Endothelial cell of umbilical vein (primary cell): ENCODE measurements at regions not wholly inside any gene's neighbourhood (a gene's known extent, or its start where the extent isn't known, plus 50 kb on each side); places are given as distances from the start of the nearest gene placed in this dataset.

Experiments used
- BruUV-seq: library from RNA; stranded (reverse); fragments of 400-500 nt; replicated peaks from 2 replicates; lab custom pipeline; 2021; lab: Mats Ljungman, UMichigan
- CTCF ChIA-PET: fragments of 300-600, 350-600 bp; sonication (Branson Sonifier 250); formaldehyde crosslinking; loops from one replicate; lab custom pipeline; 2021; ENCODE audit warnings: antibody characterized with exemption, inconsistent platforms; lab: Charles Lee
- POLR2A ChIA-PET: fragments of 300-600, 350-600 bp; sonication (Branson Sonifier 250); formaldehyde crosslinking; loops from one replicate; lab custom pipeline; 2021; ENCODE audit warnings: antibody characterized with exemption, inconsistent platforms; lab: Charles Lee
- DNase-seq: peaks from one replicate; pipeline ENCODE4 v3.0.0-alpha.2; 2011; ENCODE audit warnings: low read depth, low spot score
- FAIRE-seq: peaks from 2 replicates; lab custom pipeline; 2011; peaks lifted over from hg19 to GRCh38; lab: Jason Lieb, UNC
- H2AFZ ChIP-seq: 2 replicates; pipeline ENCODE4 v1.6.0; 2012; ENCODE audit warnings: low read depth, low read length, control low read depth, inconsistent platforms
- H3K27ac ChIP-seq: 2 replicates; pipeline ENCODE4 v1.5.1; 2011; ENCODE audit warnings: low read depth, mild to moderate bottlenecking, control low read depth, low read length, moderate library complexity; ENCODE audit not compliant: insufficient read depth
- H3K27me3 ChIP-seq, 2 experiments: 2 replicates each; pipeline versions ENCODE4 v1.6.0 to v1.6.1; 2011; ENCODE audit warnings: low read length in 2 of 2, mixed read lengths in 1 of 2; ENCODE audit not compliant: control insufficient read depth in 2 of 2, insufficient read depth in 2 of 2
- H3K36me3 ChIP-seq, 2 experiments: 2 replicates in 1 of 2; 3 replicates in 1 of 2; pipeline ENCODE4 v1.5.1; 2011; ENCODE audit warnings: low read length in 2 of 2, mild to moderate bottlenecking in 1 of 2, moderate library complexity in 1 of 2; ENCODE audit not compliant: control insufficient read depth in 2 of 2, insufficient read depth in 2 of 2; ENCODE audit errors: extremely low read depth in 1 of 2
- H3K4me1 ChIP-seq: 3 replicates; pipeline ENCODE4 v1.5.1; 2011; ENCODE audit warnings: mild to moderate bottlenecking, low read length; ENCODE audit not compliant: control insufficient read depth, insufficient read depth; ENCODE audit errors: extremely low read depth
- H3K4me2 ChIP-seq: 2 replicates; pipeline ENCODE4 v1.6.1; 2011; ENCODE audit warnings: low read length, control low read depth, mixed read lengths; ENCODE audit not compliant: insufficient read depth
- H3K4me3 ChIP-seq, 3 experiments: fragments of 200-600 bp in 1 of 3; sonication (generic), shearing (Covaris generic) in 1 of 3; replicated peaks in 1 of 3; 2 replicates each; pipeline ENCODE4 v1.5.1; 2011 to 2016; ENCODE audit warnings: control low read depth in 3 of 3, low read length in 3 of 3, mild to moderate bottlenecking in 2 of 3, inconsistent platforms in 1 of 3, low read depth in 1 of 3, moderate library complexity in 1 of 3; ENCODE audit not compliant: insufficient read depth in 1 of 3
- H3K79me2 ChIP-seq: 2 replicates; pipeline ENCODE4 v1.6.0; 2012; ENCODE audit warnings: low read length, inconsistent platforms; ENCODE audit not compliant: control insufficient read depth, insufficient read depth
- H3K9ac ChIP-seq: replicated peaks from 2 replicates; pipeline ENCODE3; 2011; ENCODE audit warnings: low read length, control low read depth; ENCODE audit not compliant: insufficient read depth; ENCODE audit errors: extremely low read depth
- H3K9me1 ChIP-seq: replicated peaks from 3 replicates; pipeline ENCODE4 v1.6.0; 2011; ENCODE audit warnings: mild to moderate bottlenecking, low read length; ENCODE audit not compliant: control insufficient read depth, insufficient read depth; ENCODE audit errors: extremely low read depth
- H3K9me3 ChIP-seq: replicated peaks from 2 replicates; pipeline ENCODE4 v1.5.1; 2012; ENCODE audit warnings: low read length, inconsistent platforms; ENCODE audit not compliant: control insufficient read depth, insufficient read depth
- H4K20me1 ChIP-seq: replicated peaks from 2 replicates; pipeline ENCODE3; 2011; ENCODE audit warnings: mild to moderate bottlenecking, low read length; ENCODE audit not compliant: control insufficient read depth, insufficient read depth; ENCODE audit errors: extremely low read depth
- EZH2 ChIP-seq: IDR thresholded peaks from 2 replicates; pipeline ENCODE4 v1.6.1; 2012; ENCODE audit warnings: borderline replicate concordance, low read depth, mild to moderate bottlenecking, moderate library complexity, low read length, inconsistent platforms; ENCODE audit not compliant: severe bottlenecking
- FOS ChIP-seq: IDR thresholded peaks from 2 replicates; pipeline ENCODE4 v1.6.1; 2011; ENCODE audit warnings: mild to moderate bottlenecking, low read length, moderate library complexity, borderline replicate concordance; ENCODE audit not compliant: insufficient read depth
- GATA2 ChIP-seq: IDR thresholded peaks from 2 replicates; pipeline ENCODE4 v1.7.0; 2011; ENCODE audit warnings: low read depth, mild to moderate bottlenecking, moderate library complexity, mixed read lengths, low read length; ENCODE audit not compliant: insufficient read length, insufficient read depth
- JUN ChIP-seq: IDR thresholded peaks from 2 replicates; pipeline ENCODE4 v1.6.1; 2011; ENCODE audit warnings: borderline replicate concordance, low read depth; ENCODE audit not compliant: insufficient read length, insufficient read depth
- MYC ChIP-seq: IDR thresholded peaks from one replicate; pipeline ENCODE4 v1.6.1; 2011; ENCODE audit warnings: mild to moderate bottlenecking, low read depth, low read length
- POLR2A ChIP-seq: IDR thresholded peaks from 2 replicates; pipeline ENCODE4 v1.6.1; 2012; ENCODE audit warnings: low read depth, mild to moderate bottlenecking, control low read depth, low read length
- POLR2AphosphoS5 ChIP-seq: IDR thresholded peaks from 2 replicates; pipeline ENCODE4 v1.6.1; 2012; ENCODE audit warnings: low read depth, mild to moderate bottlenecking, control low read depth, low read length, moderate library complexity; ENCODE audit not compliant: insufficient read depth
- dilution Hi-C: fragments of 300-500 bp; cut with MboI; formaldehyde crosslinking; loops from one replicate; pipeline ENCODE4 v1.15.0; 2019; ENCODE audit warnings: low sequenced_read_pairs; ENCODE audit not compliant: extremely low pct_ligation_motif_present
- intact Hi-C: fragments of 100-400 bp; cut with micrococcal nuclease; formaldehyde crosslinking; loops from one replicate; pipeline ENCODE4 v1.10.0; 2022
- TF ChIP-seq, protein P1 (sequence below): IDR thresholded peaks from 2 replicates; pipeline ENCODE4 v1.6.1; 2011; ENCODE audit not compliant: insufficient read depth, insufficient read length
- TF ChIP-seq, protein P2 (sequence below), 2 donors: IDR thresholded peaks; 1 replicate in 1 of 2; 2 replicates in 1 of 2; pipeline ENCODE4 v1.5.1; 2011; ENCODE audit warnings: low read length in 2 of 2, mild to moderate bottlenecking in 2 of 2, moderate library complexity in 2 of 2, control low read depth in 1 of 2, inconsistent platforms in 1 of 2, low read depth in 1 of 2; ENCODE audit not compliant: insufficient read depth in 1 of 2; ENCODE audit errors: extremely low read depth in 1 of 2

DNA sequence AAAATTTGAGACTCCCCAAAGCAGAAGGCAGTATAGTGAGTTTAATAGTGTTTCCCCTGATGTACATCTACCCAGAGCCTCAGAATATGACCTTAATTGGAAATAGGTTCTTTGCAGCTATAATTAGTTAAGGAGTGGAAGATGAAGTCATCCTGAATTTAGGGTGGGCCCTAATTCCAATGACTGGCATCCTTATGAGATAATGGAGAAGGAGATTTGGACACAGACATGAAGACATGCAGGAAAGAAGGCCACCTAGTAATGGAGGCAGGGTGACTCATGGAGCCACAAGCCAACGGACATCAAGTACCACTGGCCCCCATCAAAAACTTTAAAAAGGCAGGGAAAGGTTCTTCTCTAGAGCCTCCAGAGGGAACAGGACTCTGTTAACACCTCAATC lies 308.9 kb downstream of the TXNL1 start:
- Histone ChIP-seq H3K36me3 (no peaks in the 10 kb centered on the region), H3K27me3 (no peaks in the 10 kb centered on the region), H3K9me3 (no peaks in the 10 kb centered on the region), H3K4me3 (no peak overlapping the region), H3K4me2 (no peak overlapping the region), H4K20me1 (no peaks in the 10 kb centered on the region), H3K9me1 (no peaks in the 10 kb centered on the region), H3K79me2 (no peaks in the 10 kb centered on the region), H3K4me1 (peaks cover 17% of the 10 kb centered on the region), H2AFZ (no peak overlapping the region), H3K27ac (no peak overlapping the region), H3K9ac (no peak overlapping the region)
- dilution Hi-C loops (no loop called here), intact Hi-C loops (no loop called here)
- FAIRE-seq: peak; percentile 4
- ChIA-PET POLR2A (no interaction called here), CTCF (no interaction called here)
- DNase-seq: no peak
- no peak for TF ChIP-seq MYC
- no peak for TF ChIP-seq POLR2A
- no peak for TF ChIP-seq JUN
- no peak for TF ChIP-seq GATA2
- no peak for TF ChIP-seq EZH2
- no peak for TF ChIP-seq POLR2AphosphoS5
- TF ChIP-seq, protein P1, sequence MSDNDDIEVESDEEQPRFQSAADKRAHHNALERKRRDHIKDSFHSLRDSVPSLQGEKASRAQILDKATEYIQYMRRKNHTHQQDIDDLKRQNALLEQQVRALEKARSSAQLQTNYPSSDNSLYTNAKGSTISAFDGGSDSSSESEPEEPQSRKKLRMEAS: no peak
- TF ChIP-seq FOS: no peak
- TF ChIP-seq, protein P2, sequence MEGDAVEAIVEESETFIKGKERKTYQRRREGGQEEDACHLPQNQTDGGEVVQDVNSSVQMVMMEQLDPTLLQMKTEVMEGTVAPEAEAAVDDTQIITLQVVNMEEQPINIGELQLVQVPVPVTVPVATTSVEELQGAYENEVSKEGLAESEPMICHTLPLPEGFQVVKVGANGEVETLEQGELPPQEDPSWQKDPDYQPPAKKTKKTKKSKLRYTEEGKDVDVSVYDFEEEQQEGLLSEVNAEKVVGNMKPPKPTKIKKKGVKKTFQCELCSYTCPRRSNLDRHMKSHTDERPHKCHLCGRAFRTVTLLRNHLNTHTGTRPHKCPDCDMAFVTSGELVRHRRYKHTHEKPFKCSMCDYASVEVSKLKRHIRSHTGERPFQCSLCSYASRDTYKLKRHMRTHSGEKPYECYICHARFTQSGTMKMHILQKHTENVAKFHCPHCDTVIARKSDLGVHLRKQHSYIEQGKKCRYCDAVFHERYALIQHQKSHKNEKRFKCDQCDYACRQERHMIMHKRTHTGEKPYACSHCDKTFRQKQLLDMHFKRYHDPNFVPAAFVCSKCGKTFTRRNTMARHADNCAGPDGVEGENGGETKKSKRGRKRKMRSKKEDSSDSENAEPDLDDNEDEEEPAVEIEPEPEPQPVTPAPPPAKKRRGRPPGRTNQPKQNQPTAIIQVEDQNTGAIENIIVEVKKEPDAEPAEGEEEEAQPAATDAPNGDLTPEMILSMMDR (IDR thresholded peaks at IDR 0.05; ENCODE audit: extremely low read depth in 1 of 2, insufficient read depth in 1 of 2, low read depth in 1 of 2, low read length in 2 of 2): no peak
- no TSS peak for BruUV-seq
